Gastroesophageal sphincter (tissue), 3 donors: ENCODE measurements at regions not wholly inside any gene's neighbourhood (a gene's known extent, or its start where the extent isn't known, plus 50 kb on each side); places are given as distances from the start of the nearest gene placed in this dataset.

ENCODE experiments used
- EP300 ChIP-seq: sonication (generic); formaldehyde crosslinking; IDR thresholded peaks from one replicate; pipeline ENCODE4 v1.6.1; 2017; ENCODE audit warnings: antibody characterized with exemption, mild to moderate bottlenecking
- POLR2A ChIP-seq, 2 donors: fragments of 450-650 bp; IDR thresholded peaks; one replicate each; pipeline ENCODE4 v1.6.1; 2017; ENCODE audit warnings: antibody characterized with exemption in 2 of 2, mild to moderate bottlenecking in 2 of 2, moderate library complexity in 1 of 2
- POLR2AphosphoS5 ChIP-seq: sonication (generic); formaldehyde crosslinking; IDR thresholded peaks from one replicate; pipeline ENCODE4 v1.6.1; 2017; ENCODE audit warnings: antibody characterized with exemption
- TF ChIP-seq, protein P1 (sequence below), 4 experiments: fragments of 200-600 bp in 2 of 4; fragments of 450-650 bp in 2 of 4; sonication (generic) in 1 of 4; IDR thresholded peaks; one replicate each; pipeline ENCODE4 v1.5.1; 2017 to 2019; ENCODE audit warnings: antibody characterized with exemption in 4 of 4, mild to moderate bottlenecking in 2 of 4, moderate library complexity in 2 of 4

DNA sequence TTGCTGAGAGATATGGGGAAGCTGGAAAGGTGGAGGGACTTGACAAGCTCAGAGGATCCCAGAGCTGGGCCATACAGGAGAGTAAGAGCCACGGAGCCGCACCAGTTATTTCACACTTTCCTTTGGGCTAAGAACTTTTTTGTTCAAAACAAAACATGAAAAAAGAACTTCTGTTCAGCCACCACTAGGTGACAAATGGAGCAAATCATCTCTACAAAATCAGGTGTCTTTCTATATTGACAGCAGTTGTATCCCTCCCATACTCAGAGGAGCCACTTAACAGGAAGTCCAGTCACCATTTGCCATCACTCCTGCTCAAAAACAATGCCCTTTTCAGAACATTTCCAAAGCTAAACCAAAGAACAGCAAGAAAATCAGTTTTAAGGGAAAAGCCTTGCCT lies 70.3 kb upstream of the DBX2 start:
- TF ChIP-seq POLR2A (IDR thresholded peaks at IDR 0.05) (no peak), POLR2AphosphoS5 (no peak), EP300 (no peak)
- TF ChIP-seq, protein P1, sequence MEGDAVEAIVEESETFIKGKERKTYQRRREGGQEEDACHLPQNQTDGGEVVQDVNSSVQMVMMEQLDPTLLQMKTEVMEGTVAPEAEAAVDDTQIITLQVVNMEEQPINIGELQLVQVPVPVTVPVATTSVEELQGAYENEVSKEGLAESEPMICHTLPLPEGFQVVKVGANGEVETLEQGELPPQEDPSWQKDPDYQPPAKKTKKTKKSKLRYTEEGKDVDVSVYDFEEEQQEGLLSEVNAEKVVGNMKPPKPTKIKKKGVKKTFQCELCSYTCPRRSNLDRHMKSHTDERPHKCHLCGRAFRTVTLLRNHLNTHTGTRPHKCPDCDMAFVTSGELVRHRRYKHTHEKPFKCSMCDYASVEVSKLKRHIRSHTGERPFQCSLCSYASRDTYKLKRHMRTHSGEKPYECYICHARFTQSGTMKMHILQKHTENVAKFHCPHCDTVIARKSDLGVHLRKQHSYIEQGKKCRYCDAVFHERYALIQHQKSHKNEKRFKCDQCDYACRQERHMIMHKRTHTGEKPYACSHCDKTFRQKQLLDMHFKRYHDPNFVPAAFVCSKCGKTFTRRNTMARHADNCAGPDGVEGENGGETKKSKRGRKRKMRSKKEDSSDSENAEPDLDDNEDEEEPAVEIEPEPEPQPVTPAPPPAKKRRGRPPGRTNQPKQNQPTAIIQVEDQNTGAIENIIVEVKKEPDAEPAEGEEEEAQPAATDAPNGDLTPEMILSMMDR (IDR thresholded peaks at IDR 0.05), result no peak
